ENCODE measurements at regions not wholly inside any gene's neighbourhood (a gene's known extent, or its start where the extent isn't known, plus 50 kb on each side); places are given as distances from the start of the nearest gene placed in this dataset.

DNA sequence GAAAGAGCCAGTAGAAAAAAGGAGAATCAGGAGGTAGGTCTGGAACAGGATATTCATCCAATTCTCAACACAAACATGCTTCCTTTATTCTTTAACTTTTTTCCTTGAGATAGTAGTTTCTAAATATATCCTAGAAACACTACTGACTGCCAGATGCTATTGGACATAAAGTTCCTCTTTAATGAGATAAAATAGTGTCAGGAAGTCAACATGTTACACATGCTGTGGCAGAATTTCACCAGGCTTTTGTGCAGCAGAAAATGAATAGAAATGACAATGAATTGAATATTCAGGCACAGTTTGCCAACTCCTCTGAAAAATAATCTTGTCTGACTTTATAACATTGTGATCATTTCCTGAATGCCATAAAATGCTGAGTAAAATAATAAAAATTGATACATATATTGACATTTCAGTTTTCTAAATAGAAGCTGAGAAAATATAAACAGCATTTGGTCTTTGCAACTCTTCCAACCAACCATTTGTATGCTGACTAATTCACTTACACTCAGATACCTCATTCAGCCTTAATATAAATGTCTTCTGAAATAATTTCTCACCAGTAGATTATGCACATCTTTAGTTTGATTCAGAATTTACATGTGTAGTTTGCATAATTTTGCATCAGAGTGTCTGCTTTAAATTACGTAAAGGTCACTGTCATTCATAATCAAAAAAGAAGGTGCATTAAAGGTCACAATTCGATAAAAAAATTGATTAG lies 486.1 kb upstream of the ADGRL2 start:
- TF ChIP-seq, protein P1, sequence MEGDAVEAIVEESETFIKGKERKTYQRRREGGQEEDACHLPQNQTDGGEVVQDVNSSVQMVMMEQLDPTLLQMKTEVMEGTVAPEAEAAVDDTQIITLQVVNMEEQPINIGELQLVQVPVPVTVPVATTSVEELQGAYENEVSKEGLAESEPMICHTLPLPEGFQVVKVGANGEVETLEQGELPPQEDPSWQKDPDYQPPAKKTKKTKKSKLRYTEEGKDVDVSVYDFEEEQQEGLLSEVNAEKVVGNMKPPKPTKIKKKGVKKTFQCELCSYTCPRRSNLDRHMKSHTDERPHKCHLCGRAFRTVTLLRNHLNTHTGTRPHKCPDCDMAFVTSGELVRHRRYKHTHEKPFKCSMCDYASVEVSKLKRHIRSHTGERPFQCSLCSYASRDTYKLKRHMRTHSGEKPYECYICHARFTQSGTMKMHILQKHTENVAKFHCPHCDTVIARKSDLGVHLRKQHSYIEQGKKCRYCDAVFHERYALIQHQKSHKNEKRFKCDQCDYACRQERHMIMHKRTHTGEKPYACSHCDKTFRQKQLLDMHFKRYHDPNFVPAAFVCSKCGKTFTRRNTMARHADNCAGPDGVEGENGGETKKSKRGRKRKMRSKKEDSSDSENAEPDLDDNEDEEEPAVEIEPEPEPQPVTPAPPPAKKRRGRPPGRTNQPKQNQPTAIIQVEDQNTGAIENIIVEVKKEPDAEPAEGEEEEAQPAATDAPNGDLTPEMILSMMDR (IDR thresholded peaks at IDR 0.05; ENCODE audit: extremely low read depth, insufficient read depth, missing control alignments): no peak
- no peak for DNase-seq (ENCODE audit: low spot score)
- in situ Hi-C loops (cut with MboI; ENCODE audit: low pct_unique_long_range_greater_than_20kb, low sequenced_read_pairs, unreplicated experiment): no loop called here

DNA sequence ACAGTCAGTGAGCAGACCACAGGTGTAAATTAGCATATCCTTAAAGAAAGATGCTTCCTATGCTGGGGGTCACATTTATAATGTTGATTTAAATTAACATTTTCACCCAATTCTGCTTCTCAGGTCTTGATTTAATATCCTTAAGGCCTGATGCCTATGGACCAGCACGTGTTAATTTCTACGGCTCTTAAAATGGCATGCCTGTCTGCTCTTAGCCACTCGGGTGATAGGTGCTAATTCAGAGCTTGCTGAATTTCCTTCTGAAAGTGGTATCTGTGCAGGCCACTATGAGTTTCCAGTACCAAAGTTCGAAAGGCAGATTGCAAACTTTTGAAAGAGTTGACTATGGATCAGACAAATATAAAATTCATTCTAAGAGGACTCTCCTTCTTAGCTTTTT lies 487.4 kb upstream of the ADGRL2 start:
- in situ Hi-C loops (cut with MboI; ENCODE audit: low pct_unique_long_range_greater_than_20kb, low sequenced_read_pairs, unreplicated experiment): no loop called here
- TF ChIP-seq, protein P1 (IDR thresholded peaks at IDR 0.05; ENCODE audit: extremely low read depth, insufficient read depth, missing control alignments): no peak
- no peak for DNase-seq (ENCODE audit: low spot score)

DNA sequence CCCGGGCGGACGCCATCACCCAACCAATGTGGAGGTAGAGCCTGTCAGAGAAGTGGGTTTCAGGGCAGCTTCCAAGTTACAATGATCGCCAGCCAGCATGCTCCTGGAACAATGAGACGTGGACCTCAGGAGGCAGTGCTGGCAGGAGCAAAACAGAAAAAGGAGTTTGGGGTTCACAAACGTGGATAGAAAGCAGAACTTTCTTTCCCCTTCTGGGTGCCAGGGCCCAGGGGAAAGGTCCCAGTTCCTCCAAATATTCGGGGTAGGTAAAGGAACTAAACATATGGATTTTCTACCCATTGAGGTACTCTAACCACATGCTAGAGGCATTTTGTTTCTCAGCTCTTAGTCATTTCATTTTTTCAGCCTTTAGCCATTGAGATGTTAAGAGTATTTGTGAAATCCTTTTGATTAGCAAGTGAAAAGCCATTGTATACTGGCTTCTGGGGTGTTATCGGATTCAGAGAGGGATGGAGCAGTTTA lies 488.4 kb upstream of the ADGRL2 start:
- no peak for DNase-seq (ENCODE audit: low spot score)
- TF ChIP-seq, protein P1 (IDR thresholded peaks at IDR 0.05; ENCODE audit: extremely low read depth, insufficient read depth, missing control alignments): no peak
- in situ Hi-C loops (cut with MboI; ENCODE audit: low pct_unique_long_range_greater_than_20kb, low sequenced_read_pairs, unreplicated experiment): no loop called here

DNA sequence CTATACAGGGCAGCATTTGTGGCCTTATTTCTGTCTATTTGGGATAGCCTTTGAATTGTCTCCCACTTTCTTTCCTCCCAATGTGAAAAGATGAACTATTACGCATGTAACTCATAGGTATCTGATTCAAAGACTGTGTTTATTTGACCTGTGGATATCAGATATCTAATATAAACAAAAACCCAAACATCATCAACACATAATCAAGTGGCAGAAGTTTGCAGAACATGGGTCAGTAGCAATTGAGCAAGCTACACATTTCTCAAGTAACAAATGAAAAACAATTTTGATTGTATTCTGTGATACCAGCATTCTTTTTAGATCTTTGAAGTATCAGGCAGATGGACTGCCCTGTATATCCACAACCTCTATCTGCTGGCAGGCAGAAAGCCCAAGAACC lies 490.5 kb upstream of the ADGRL2 start:
- in situ Hi-C loops (cut with MboI; ENCODE audit: low pct_unique_long_range_greater_than_20kb, low sequenced_read_pairs, unreplicated experiment): no loop called here

DNA sequence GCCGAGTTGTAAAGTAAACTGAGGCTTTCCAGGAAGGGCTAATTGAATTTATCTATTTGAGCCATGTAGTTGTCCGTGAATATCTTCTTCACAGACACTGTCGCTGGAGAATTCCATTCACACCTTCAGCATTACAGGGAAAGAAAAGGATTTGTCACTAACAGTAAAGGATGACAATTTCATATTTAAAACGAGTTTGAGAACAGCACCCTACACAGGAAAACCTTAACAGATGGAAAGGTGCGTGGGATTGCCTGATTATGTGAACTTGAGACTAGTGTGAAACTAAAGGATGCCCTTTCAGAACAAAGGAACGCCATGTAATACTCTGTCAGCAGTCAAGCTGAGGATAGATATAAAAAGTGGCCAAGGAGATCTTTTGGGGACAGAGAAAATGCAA lies 492.5 kb upstream of the ADGRL2 start:
- in situ Hi-C loops (cut with MboI; ENCODE audit: low pct_unique_long_range_greater_than_20kb, low sequenced_read_pairs, unreplicated experiment): no loop called here
- TF ChIP-seq, protein P1 (IDR thresholded peaks at IDR 0.05; ENCODE audit: extremely low read depth, insufficient read depth, missing control alignments): no peak
- no peak for DNase-seq (ENCODE audit: low spot score)

More for the DNA sequence above, 490.5 kb upstream of the ADGRL2 start:
- TF ChIP-seq, protein P1 (IDR thresholded peaks at IDR 0.05; ENCODE audit: extremely low read depth, insufficient read depth, missing control alignments): no peak
- no peak for DNase-seq (ENCODE audit: low spot score)

DNA sequence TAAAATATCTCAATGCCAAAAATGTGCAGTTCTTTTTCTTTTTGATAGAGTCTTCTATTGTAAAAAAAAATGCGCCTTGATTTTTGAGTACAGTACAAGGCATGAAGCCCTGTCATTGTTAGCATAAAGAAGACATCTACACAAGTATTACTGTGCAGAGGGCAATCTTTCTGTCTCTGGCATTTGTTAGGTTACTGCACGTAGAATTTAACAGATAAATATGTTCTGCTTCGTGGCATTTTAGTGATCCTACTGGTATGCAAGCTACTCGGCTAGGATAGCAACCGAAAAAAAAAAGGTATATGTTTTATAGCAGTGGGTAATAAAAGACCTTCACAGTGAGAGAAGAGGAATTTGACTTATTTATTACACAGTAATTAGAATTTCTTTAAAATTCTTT lies 492.9 kb upstream of the ADGRL2 start:
- in situ Hi-C loops (cut with MboI; ENCODE audit: low pct_unique_long_range_greater_than_20kb, low sequenced_read_pairs, unreplicated experiment): no loop called here
- no peak for DNase-seq (ENCODE audit: low spot score)
- TF ChIP-seq, protein P1 (IDR thresholded peaks at IDR 0.05; ENCODE audit: extremely low read depth, insufficient read depth, missing control alignments): no peak

All from GM13977 (cell line).